ENCODE measurements at regions not wholly inside any gene's neighbourhood (a gene's known extent, or its start where the extent isn't known, plus 50 kb on each side); places are given as distances from the start of the nearest gene placed in this dataset.

- no peak overlapping the region for H3K4me3 ChIP-seq (ENCODE audit: insufficient read length, low read depth)
- no peaks in the 10 kb centered on the region for H3K4me1 ChIP-seq (ENCODE audit: insufficient read depth, insufficient read length)
- H3K36me3 ChIP-seq (ENCODE audit: insufficient read depth, insufficient read length, low read length) = no peaks in the 10 kb centered on the region
- no peaks in the 10 kb centered on the region for H3K9me3 ChIP-seq (ENCODE audit: insufficient read depth, low read length)
- TF ChIP-seq SUZ12 (IDR thresholded peaks at IDR 0.05; ENCODE audit: extremely low read depth, insufficient read depth, insufficient read length) (no peak), YY1 (IDR thresholded peaks at IDR 0.05; ENCODE audit: insufficient read depth, insufficient read length) (no peak), ZNF274 (IDR thresholded peaks at IDR 0.05; ENCODE audit: low read depth, low read length) (no peak)
- H3K9ac ChIP-seq (ENCODE audit: insufficient read length, low read depth) = no peak overlapping the region
- DNase-seq (ENCODE audit: low read depth, low spot score) = no peak
- H3K27me3 ChIP-seq (ENCODE audit: insufficient read depth, insufficient read length) = no peaks in the 10 kb centered on the region
These were observed 92.2 kb upstream of the IL33 start for GRCh38 chr9:6123416-6123815.

- DNase-seq (ENCODE audit: low read depth, low spot score) = no peak
- no peaks in the 10 kb centered on the region for H3K36me3 ChIP-seq (ENCODE audit: insufficient read depth, insufficient read length, low read length)
- H3K4me3 ChIP-seq (ENCODE audit: insufficient read length, low read depth) = no peak overlapping the region
- H3K4me1 ChIP-seq (ENCODE audit: insufficient read depth, insufficient read length) = no peaks in the 10 kb centered on the region
- H3K27me3 ChIP-seq (ENCODE audit: insufficient read depth, insufficient read length) = no peaks in the 10 kb centered on the region
- TF ChIP-seq ZNF274 (IDR thresholded peaks at IDR 0.05; ENCODE audit: low read depth, low read length) (no peak), SUZ12 (IDR thresholded peaks at IDR 0.05; ENCODE audit: extremely low read depth, insufficient read depth, insufficient read length) (no peak), YY1 (IDR thresholded peaks at IDR 0.05; ENCODE audit: insufficient read depth, insufficient read length) (no peak)
- no peaks in the 10 kb centered on the region for H3K9me3 ChIP-seq (ENCODE audit: insufficient read depth, low read length)
- no peak overlapping the region for H3K9ac ChIP-seq (ENCODE audit: insufficient read length, low read depth)
These were observed 93.9 kb upstream of the IL33 start for GRCh38 chr9:6121707-6122106.

GRCh38 chr9:6114424-6114823, 99.0 kb upstream of the RANBP6 start:
- H3K9me3 ChIP-seq (ENCODE audit: insufficient read depth, low read length) = peaks cover 15% of the 10 kb centered on the region; the same call in 1 of the 2 replicates
- no peak overlapping the region for H3K4me3 ChIP-seq (ENCODE audit: insufficient read length, low read depth)
- no peaks in the 10 kb centered on the region for H3K36me3 ChIP-seq (ENCODE audit: insufficient read depth, insufficient read length, low read length)
- no peak overlapping the region for H3K9ac ChIP-seq (ENCODE audit: insufficient read length, low read depth)
- DNase-seq (ENCODE audit: low read depth, low spot score) = no peak
- H3K4me1 ChIP-seq (ENCODE audit: insufficient read depth, insufficient read length) = no peaks in the 10 kb centered on the region
- no peak for TF ChIP-seq ZNF274 (IDR thresholded peaks at IDR 0.05; ENCODE audit: low read depth, low read length)
- no peak for TF ChIP-seq SUZ12 (IDR thresholded peaks at IDR 0.05; ENCODE audit: extremely low read depth, insufficient read depth, insufficient read length)
- no peak for TF ChIP-seq YY1 (IDR thresholded peaks at IDR 0.05; ENCODE audit: insufficient read depth, insufficient read length)
- H3K27me3 ChIP-seq (ENCODE audit: insufficient read depth, insufficient read length) = no peaks in the 10 kb centered on the region

GRCh38 chr9:6113819-6114218, 98.4 kb upstream of the RANBP6 start:
- DNase-seq (ENCODE audit: low read depth, low spot score) = no peak
- no peak overlapping the region for H3K9ac ChIP-seq (ENCODE audit: insufficient read length, low read depth)
- no peaks in the 10 kb centered on the region for H3K27me3 ChIP-seq (ENCODE audit: insufficient read depth, insufficient read length)
- H3K9me3 ChIP-seq (ENCODE audit: insufficient read depth, low read length) = peaks cover 15% of the 10 kb centered on the region; the same call in 1 of the 2 replicates
- H3K36me3 ChIP-seq (ENCODE audit: insufficient read depth, insufficient read length, low read length) = no peaks in the 10 kb centered on the region
- H3K4me1 ChIP-seq (ENCODE audit: insufficient read depth, insufficient read length) = no peaks in the 10 kb centered on the region
- no peak for TF ChIP-seq YY1 (IDR thresholded peaks at IDR 0.05; ENCODE audit: insufficient read depth, insufficient read length)
- TF ChIP-seq ZNF274 (IDR thresholded peaks at IDR 0.05; ENCODE audit: low read depth, low read length) = no peak
- no peak for TF ChIP-seq SUZ12 (IDR thresholded peaks at IDR 0.05; ENCODE audit: extremely low read depth, insufficient read depth, insufficient read length)
- H3K4me3 ChIP-seq (ENCODE audit: insufficient read length, low read depth) = no peak overlapping the region

- Histone ChIP-seq H3K4me1 (ENCODE audit: insufficient read depth, insufficient read length) (no peaks in the 10 kb centered on the region), H3K4me3 (ENCODE audit: insufficient read length, low read depth) (no peak overlapping the region), H3K9ac (ENCODE audit: insufficient read length, low read depth) (no peak overlapping the region), H3K27me3 (ENCODE audit: insufficient read depth, insufficient read length) (no peaks in the 10 kb centered on the region), H3K36me3 (ENCODE audit: insufficient read depth, insufficient read length, low read length) (no peaks in the 10 kb centered on the region), H3K9me3 (ENCODE audit: insufficient read depth, low read length) (peaks cover 15% of the 10 kb centered on the region; the same call in 1 of the 2 replicates)
- no peak for TF ChIP-seq ZNF274 (IDR thresholded peaks at IDR 0.05; ENCODE audit: low read depth, low read length)
- no peak for TF ChIP-seq SUZ12 (IDR thresholded peaks at IDR 0.05; ENCODE audit: extremely low read depth, insufficient read depth, insufficient read length)
- TF ChIP-seq YY1 (IDR thresholded peaks at IDR 0.05; ENCODE audit: insufficient read depth, insufficient read length) = no peak
- DNase-seq (ENCODE audit: low read depth, low spot score) = no peak
These were observed 97.9 kb upstream of the RANBP6 start for GRCh38 chr9:6113312-6113711.

GRCh38 chr9:6109986-6110385, 94.6 kb upstream of the RANBP6 start:
- peaks cover 12% of the 10 kb centered on the region; the same call in 1 of the 2 replicates for H3K9me3 ChIP-seq (ENCODE audit: insufficient read depth, low read length)
- no peak overlapping the region for H3K9ac ChIP-seq (ENCODE audit: insufficient read length, low read depth)
- TF ChIP-seq ZNF274 (IDR thresholded peaks at IDR 0.05; ENCODE audit: low read depth, low read length) = no peak
- no peak for TF ChIP-seq SUZ12 (IDR thresholded peaks at IDR 0.05; ENCODE audit: extremely low read depth, insufficient read depth, insufficient read length)
- TF ChIP-seq YY1 (IDR thresholded peaks at IDR 0.05; ENCODE audit: insufficient read depth, insufficient read length) = no peak
- no peaks in the 10 kb centered on the region for H3K36me3 ChIP-seq (ENCODE audit: insufficient read depth, insufficient read length, low read length)
- no peak for DNase-seq (ENCODE audit: low read depth, low spot score)
- H3K4me1 ChIP-seq (ENCODE audit: insufficient read depth, insufficient read length) = no peaks in the 10 kb centered on the region
- H3K27me3 ChIP-seq (ENCODE audit: insufficient read depth, insufficient read length) = no peaks in the 10 kb centered on the region
- H3K4me3 ChIP-seq (ENCODE audit: insufficient read length, low read depth) = no peak overlapping the region

- Histone ChIP-seq H3K9me3 (ENCODE audit: insufficient read depth, low read length) (peaks cover 8% of the 10 kb centered on the region; the same call in 1 of the 2 replicates), H3K27me3 (ENCODE audit: insufficient read depth, insufficient read length) (no peaks in the 10 kb centered on the region), H3K36me3 (ENCODE audit: insufficient read depth, insufficient read length, low read length) (no peaks in the 10 kb centered on the region), H3K9ac (ENCODE audit: insufficient read length, low read depth) (no peak overlapping the region), H3K4me3 (ENCODE audit: insufficient read length, low read depth) (no peak overlapping the region), H3K4me1 (ENCODE audit: insufficient read depth, insufficient read length) (no peaks in the 10 kb centered on the region)
- DNase-seq (ENCODE audit: low read depth, low spot score) = no peak
- TF ChIP-seq SUZ12 (IDR thresholded peaks at IDR 0.05; ENCODE audit: extremely low read depth, insufficient read depth, insufficient read length) = no peak
- no peak for TF ChIP-seq ZNF274 (IDR thresholded peaks at IDR 0.05; ENCODE audit: low read depth, low read length)
- TF ChIP-seq YY1 (IDR thresholded peaks at IDR 0.05; ENCODE audit: insufficient read depth, insufficient read length) = no peak
These were observed 94.1 kb upstream of the RANBP6 start for GRCh38 chr9:6109571-6109970.

Data from NT2/D1 (cell line).